Subcutaneous abdominal adipose tissue (tissue), 5 donors: ENCODE measurements at regions not wholly inside any gene's neighbourhood (a gene's known extent, or its start where the extent isn't known, plus 50 kb on each side); places are given as distances from the start of the nearest gene placed in this dataset.

Experiments used
- H3K27ac ChIP-seq: one replicate; pipeline ENCODE4 v1.7.0; 2013; ENCODE audit warnings: low read depth, mild to moderate bottlenecking, inconsistent platforms, low read length, moderate library complexity
- H3K27me3 ChIP-seq, 5 donors: one replicate each; pipeline ENCODE4 v1.7.0; 2013; ENCODE audit warnings: low read length in 5 of 5, inconsistent platforms in 1 of 5; ENCODE audit not compliant: control insufficient read depth in 5 of 5, insufficient read depth in 4 of 5
- H3K36me3 ChIP-seq, 5 donors: one replicate each; pipeline ENCODE4 v1.7.0; 2013; ENCODE audit warnings: low read length in 5 of 5; ENCODE audit not compliant: control insufficient read depth in 5 of 5, insufficient read depth in 5 of 5
- H3K4me1 ChIP-seq, 5 donors: one replicate each; pipeline ENCODE4 v1.7.0; 2013; ENCODE audit warnings: low read length in 5 of 5, mild to moderate bottlenecking in 3 of 5, moderate library complexity in 1 of 5; ENCODE audit not compliant: control insufficient read depth in 5 of 5, insufficient read depth in 5 of 5
- H3K4me3 ChIP-seq, 5 donors: one replicate each; pipeline ENCODE4 v1.7.0; 2013; ENCODE audit warnings: low read length in 5 of 5, low read depth in 1 of 5
- H3K9ac ChIP-seq, 5 donors: one replicate each; pipeline ENCODE4 v1.7.0; 2013; ENCODE audit warnings: low read length in 5 of 5, mild to moderate bottlenecking in 4 of 5, moderate library complexity in 3 of 5
- H3K9me3 ChIP-seq, 5 donors: one replicate each; pipeline ENCODE4 v1.7.0; 2013; ENCODE audit warnings: low read length in 5 of 5; ENCODE audit not compliant: control insufficient read depth in 5 of 5
- donor health status: healthy.
- donor health status: healthy.
- donor health status: healthy.
- donor health status: healthy.
- donor health status: healthy.

DNA sequence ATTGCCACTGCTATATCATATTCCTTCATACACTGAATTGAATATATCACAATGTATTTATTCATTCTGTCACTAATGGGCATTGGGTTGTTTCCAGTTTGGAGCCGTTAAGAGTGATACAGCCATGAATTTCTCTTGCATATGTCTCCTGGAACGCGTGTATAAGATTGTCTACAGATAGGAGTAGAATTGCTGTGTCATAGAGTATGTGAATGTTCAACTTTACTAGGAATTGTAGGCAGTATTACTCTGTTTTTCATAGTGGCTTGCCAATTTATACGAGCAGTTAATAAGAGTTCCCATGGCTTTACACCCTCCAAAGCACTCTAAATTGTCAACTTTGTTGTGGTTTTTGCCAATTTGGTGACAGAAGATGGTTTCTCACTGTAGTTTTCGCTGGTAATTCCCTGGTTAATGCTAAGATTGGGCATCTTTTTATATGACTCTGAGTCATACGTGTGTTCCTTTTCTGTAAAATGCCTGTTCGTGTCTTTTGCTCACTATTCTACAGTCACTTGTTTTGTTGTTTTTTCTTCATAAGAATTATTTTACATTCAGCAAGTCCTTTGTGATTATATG lies 136.1 kb upstream of the LIPC start:
- Histone ChIP-seq H3K9me3 (peaks cover 3 to 14% (median 12%) of the 10 kb centered on the region in 5 donors), H3K36me3 (no peaks in the 10 kb centered on the region), H3K27ac (no peak overlapping the region), H3K4me3 (no peak overlapping the region), H3K4me1 (peaks cover 0 to 11% (median 7%) of the 10 kb centered on the region in 5 donors), H3K9ac (no peak overlapping the region), H3K27me3 (no peaks in the 10 kb centered on the region)

DNA sequence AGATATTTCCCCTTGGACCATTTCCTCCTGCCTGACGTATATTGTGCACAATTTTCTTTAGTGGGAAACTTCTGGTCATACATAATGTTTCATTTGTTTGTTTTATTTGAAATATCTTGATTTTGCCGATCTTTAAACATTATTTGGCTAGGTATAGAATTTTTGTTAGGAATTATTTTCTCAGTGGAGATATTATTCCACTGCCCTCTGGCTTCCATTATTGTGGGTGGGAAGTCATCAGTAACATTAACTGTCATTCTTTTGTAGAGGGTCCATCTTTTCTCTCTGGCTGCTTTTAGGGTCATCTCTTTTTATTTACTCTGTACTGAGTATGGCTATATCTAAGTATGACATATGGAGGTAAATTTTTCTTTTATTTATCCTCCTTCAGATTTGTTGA lies 135.5 kb upstream of the LIPC start:
- Histone ChIP-seq H3K4me1 (peaks cover 0 to 11% (median 7%) of the 10 kb centered on the region in 5 donors), H3K36me3 (no peaks in the 10 kb centered on the region), H3K27me3 (no peaks in the 10 kb centered on the region), H3K27ac (no peak overlapping the region), H3K9me3 (peaks cover 3 to 14% (median 12%) of the 10 kb centered on the region in 5 donors), H3K4me3 (no peak overlapping the region), H3K9ac (no peak overlapping the region)

DNA sequence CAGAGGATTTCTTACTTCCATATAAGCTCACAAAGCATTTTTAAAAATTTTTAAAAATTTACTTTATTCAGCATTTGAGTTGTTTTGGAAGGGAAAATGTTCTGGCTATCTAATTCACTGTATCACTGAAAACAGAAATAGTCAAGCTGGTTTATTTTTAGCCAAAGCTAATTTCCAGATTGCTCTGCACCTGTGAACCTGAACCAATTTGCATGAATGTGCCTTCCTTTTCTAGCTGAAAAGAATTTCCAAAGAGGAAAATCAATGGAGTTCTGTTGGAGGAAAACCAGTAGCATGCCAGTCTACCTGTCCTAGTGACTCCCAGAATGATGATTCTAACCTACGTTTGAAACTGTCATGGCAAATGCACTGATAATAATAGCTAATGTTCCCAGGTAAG lies 134.2 kb upstream of the LIPC start:
- H3K9ac ChIP-seq, result no peak overlapping the region
- H3K27me3 ChIP-seq, result no peaks in the 10 kb centered on the region
- H3K4me1 ChIP-seq, result peaks cover 0 to 11% (median 7%) of the 10 kb centered on the region in 5 donors
- H3K36me3 ChIP-seq, result no peaks in the 10 kb centered on the region
- H3K27ac ChIP-seq, result no peak overlapping the region
- no peak overlapping the region for H3K4me3 ChIP-seq
- H3K9me3 ChIP-seq, result peaks cover 1 to 3% (median 3%) of the 10 kb centered on the region in 5 donors

DNA sequence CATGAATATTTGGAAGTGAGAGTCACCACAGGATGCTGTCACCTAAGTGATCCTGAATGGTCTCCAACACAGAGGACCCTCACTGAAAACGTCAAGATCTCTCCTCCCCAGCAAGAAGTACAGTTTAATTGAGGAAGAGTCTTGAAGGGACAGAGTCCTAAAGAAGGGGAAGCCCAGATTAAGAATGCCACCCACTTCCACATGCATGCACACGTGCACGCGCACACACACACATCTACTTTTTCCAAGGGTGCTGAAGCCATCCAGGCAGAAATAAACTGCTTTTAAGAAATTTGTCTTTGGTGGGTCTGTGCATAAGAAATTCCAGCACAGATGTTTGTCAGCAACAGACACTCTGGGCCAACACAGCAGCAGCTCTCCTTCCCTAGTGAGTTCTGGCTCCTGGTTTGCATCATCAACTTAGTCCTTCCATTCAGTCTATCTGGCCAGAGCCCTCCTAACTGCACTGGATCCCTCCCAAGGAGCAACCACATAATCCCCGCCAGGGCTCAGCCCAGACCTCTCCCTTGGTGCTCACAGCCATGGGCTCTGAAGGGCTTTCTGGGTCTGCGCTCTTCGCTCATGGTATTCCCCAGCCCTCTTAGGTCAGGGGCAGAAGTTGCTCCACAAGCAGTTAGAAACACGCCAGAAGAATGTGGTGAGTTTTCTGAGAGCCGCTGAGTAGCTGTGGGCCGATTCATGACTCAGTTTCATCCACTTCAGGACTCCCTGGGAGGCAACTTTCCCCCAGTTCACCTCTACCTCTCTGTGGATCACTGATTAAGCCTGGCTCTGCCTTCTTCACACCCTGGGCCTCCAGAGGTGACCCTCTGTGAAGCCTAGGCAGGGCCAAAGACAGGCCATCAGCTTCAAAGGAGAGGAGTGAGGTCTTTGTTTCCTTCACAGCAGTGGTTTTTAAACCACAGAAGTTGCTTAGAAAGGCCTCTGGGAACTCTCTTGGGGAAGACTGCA lies 132.6 kb upstream of the LIPC start:
- H3K4me3 ChIP-seq, result no peak overlapping the region
- H3K27ac ChIP-seq, result no peak overlapping the region
- no peaks in the 10 kb centered on the region for H3K9me3 ChIP-seq
- H3K4me1 ChIP-seq, result peaks cover 0 to 11% (median 7%) of the 10 kb centered on the region in 5 donors
- H3K36me3 ChIP-seq, result no peaks in the 10 kb centered on the region
- H3K27me3 ChIP-seq, result no peaks in the 10 kb centered on the region
- no peak overlapping the region for H3K9ac ChIP-seq

DNA sequence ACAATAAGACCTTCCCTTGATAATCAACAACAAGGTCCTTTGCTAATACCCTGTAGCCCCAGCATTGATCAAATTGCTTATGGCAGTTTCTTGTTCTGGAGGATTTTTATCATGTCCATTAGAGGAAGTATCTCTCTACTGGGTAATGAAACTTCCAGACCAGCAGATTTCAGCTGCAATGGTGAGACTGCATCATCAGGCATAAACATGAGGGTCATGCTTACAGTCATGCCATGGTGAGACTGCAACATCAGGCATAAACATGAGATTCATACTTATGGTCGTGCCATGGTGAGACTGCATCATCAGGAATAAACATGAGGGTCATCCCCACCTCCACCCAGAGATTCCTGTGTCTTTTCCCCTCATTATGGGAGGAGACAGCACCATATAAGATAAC lies 129.0 kb upstream of the LIPC start:
- Histone ChIP-seq H3K27ac (no peak overlapping the region), H3K9me3 (no peaks in the 10 kb centered on the region), H3K27me3 (no peaks in the 10 kb centered on the region), H3K9ac (no peak overlapping the region), H3K36me3 (no peaks in the 10 kb centered on the region), H3K4me3 (no peak overlapping the region), H3K4me1 (peaks cover 0 to 28% (median 20%) of the 10 kb centered on the region in 5 donors)

DNA sequence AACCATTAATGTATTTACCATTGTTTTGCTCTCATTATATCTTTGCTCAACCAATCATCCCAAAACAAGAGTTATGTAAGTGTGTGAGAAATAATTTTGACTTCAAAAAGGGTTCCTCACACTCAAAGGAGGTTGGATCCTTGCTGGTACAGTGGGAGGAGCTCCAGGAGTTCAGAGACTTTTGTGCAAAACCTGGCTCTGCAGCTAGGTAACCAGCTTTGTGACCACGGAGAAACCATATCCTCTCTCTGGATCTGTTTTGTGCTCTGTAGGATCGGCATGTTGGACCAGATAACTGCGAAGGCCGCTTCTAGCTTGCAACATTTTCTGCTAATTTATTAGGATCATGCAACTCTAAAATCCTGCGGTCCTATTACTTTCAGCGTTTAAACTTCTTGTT lies 128.6 kb upstream of the LIPC start:
- H3K4me1 ChIP-seq, result peaks cover 0 to 29% (median 20%) of the 10 kb centered on the region in 5 donors
- no peaks in the 10 kb centered on the region for H3K36me3 ChIP-seq
- H3K27ac ChIP-seq, result no peak overlapping the region
- H3K9me3 ChIP-seq, result no peaks in the 10 kb centered on the region
- H3K4me3 ChIP-seq, result no peak overlapping the region
- H3K9ac ChIP-seq, result no peak overlapping the region
- H3K27me3 ChIP-seq, result no peaks in the 10 kb centered on the region

DNA sequence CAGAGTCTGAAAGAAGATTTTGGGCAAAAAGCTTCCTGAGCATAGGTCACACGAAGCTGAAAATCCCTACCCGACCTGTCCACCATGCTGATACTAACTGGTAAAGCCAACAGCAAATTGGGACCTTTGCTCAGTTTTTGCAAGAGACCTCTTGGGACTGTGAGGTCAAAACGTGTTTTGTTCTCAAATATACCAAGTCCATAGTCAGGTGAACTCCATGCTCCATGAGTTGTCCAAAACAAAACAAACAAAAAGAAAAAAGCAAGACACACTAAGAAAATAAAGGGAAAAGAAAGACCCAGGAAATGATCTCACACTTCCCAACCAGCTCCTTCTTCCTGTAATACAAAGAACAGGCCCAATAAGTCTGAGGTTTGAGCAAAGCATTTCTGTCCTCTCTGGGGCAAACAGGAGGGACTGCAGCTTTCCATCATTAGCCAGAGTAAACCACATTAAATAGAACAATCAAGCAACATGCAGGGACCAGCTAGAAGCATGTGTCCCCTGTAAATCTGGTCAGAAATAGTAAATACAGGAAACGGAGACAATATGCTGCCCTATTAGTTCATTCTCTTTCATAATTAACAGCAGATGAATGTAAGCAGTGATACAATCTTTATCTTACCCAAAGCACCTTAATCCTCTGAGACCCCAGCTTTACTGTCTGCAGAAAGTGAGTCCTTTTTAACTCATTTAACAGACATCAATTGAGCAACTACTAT lies 125.0 kb upstream of the LIPC start:
- no peak overlapping the region for H3K4me3 ChIP-seq
- H3K27me3 ChIP-seq, result no peaks in the 10 kb centered on the region
- peaks cover 0 to 27% (median 23%) of the 10 kb centered on the region in 5 donors for H3K4me1 ChIP-seq
- H3K9me3 ChIP-seq, result no peaks in the 10 kb centered on the region
- no peak overlapping the region for H3K9ac ChIP-seq
- no peak overlapping the region for H3K27ac ChIP-seq
- no peaks in the 10 kb centered on the region for H3K36me3 ChIP-seq

DNA sequence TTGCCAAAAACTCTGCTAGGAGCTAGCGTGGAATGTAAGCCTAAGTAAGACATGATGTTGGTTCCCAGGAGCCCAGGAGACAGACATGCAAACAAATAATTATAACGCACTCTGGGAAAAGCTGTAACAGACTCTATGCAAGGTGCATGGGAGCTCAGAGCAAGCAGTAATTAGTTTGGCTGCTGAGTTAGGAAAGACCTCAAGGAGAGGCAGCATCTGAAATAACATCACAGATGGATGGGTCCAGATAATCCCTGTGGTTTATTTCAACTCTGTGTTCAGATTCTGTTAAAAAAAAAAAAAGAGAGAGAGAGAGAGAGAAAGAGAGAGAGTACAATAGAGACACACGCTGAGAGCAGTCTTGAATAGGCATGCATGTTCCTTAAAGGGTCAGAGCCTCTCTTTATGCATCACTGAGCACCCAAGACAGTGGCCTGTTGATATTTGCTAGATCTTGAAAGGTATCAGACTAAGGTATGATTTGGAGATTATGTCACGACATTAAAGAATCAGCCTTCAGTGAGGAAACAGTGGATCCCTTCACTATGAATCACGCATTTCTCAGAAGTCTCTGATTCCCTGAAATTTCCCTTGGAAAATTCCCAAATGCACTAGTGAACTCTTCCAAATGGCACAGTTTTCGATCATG lies 124.4 kb upstream of the LIPC start:
- Histone ChIP-seq H3K9ac (no peak overlapping the region), H3K27ac (no peak overlapping the region), H3K36me3 (no peaks in the 10 kb centered on the region), H3K4me3 (no peak overlapping the region), H3K4me1 (peaks cover 0 to 27% (median 23%) of the 10 kb centered on the region in 5 donors), H3K27me3 (no peaks in the 10 kb centered on the region), H3K9me3 (no peaks in the 10 kb centered on the region)

DNA sequence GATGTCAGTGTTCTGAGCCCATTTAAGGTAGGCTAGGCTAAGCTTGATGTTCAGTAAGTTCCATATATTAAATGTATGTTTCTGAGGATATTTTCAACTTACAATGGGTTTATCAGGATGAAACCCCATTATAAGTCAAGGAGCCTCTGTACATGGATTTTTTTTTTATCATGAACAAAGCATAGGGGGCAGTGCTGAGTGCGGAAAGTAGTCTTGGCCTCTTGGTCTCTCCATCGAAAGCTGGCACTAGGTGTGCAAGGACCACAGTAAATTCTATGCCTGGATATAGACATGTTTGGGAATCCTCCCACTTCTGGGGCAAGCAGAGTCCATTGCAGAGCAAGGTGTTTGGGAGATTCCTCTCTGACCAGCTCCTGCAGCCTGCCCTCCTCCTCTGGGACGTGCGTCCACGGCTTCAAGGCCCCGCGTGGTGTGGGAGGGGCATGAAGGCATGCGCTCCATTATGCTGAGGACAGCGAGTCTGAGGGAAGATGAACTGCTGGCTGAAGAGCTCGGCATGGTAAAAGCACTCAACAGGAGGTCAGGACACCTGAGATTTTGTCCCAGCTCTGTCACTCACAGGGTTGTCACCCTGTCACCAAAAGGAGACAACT lies 122.9 kb upstream of the LIPC start:
- peaks cover 0 to 28% (median 23%) of the 10 kb centered on the region in 5 donors for H3K4me1 ChIP-seq
- H3K9me3 ChIP-seq, result no peaks in the 10 kb centered on the region
- H3K27ac ChIP-seq, result no peak overlapping the region
- H3K27me3 ChIP-seq, result no peaks in the 10 kb centered on the region
- H3K4me3 ChIP-seq, result no peak overlapping the region
- no peak overlapping the region for H3K9ac ChIP-seq
- no peaks in the 10 kb centered on the region for H3K36me3 ChIP-seq
